GM12874 (cell line): ENCODE measurements at regions not wholly inside any gene's neighbourhood (a gene's known extent, or its start where the extent isn't known, plus 50 kb on each side); places are given as distances from the start of the nearest gene placed in this dataset.

ENCODE experiments used
- TF ChIP-seq, protein P1 (sequence below): IDR thresholded peaks from 2 replicates; pipeline ENCODE4 v1.5.1; 2011; ENCODE audit warnings: low read depth, mild to moderate bottlenecking, control low read depth, low read length, moderate library complexity; ENCODE audit not compliant: insufficient read depth

DNA sequence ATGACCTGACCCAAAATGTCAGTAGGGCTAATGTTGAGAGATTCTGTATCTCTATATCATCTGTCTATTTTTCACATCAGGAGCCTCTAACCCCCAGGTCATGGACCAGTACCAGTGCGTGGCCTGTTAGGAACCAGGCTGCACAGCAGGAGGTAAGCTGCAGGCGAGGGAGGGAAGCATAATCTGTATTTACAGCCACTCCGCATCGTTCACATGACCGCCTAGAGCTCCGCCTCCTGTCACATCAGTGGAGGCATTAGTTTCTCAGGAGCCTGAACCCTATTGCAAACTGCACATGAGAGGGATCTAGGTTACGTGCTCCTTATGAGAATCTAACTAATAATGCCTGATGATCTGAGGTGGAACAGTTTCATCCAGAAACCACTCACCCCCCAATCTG is 180.6 kb downstream of the RDH14 start:
- TF ChIP-seq, protein P1, sequence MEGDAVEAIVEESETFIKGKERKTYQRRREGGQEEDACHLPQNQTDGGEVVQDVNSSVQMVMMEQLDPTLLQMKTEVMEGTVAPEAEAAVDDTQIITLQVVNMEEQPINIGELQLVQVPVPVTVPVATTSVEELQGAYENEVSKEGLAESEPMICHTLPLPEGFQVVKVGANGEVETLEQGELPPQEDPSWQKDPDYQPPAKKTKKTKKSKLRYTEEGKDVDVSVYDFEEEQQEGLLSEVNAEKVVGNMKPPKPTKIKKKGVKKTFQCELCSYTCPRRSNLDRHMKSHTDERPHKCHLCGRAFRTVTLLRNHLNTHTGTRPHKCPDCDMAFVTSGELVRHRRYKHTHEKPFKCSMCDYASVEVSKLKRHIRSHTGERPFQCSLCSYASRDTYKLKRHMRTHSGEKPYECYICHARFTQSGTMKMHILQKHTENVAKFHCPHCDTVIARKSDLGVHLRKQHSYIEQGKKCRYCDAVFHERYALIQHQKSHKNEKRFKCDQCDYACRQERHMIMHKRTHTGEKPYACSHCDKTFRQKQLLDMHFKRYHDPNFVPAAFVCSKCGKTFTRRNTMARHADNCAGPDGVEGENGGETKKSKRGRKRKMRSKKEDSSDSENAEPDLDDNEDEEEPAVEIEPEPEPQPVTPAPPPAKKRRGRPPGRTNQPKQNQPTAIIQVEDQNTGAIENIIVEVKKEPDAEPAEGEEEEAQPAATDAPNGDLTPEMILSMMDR, result no peak

DNA sequence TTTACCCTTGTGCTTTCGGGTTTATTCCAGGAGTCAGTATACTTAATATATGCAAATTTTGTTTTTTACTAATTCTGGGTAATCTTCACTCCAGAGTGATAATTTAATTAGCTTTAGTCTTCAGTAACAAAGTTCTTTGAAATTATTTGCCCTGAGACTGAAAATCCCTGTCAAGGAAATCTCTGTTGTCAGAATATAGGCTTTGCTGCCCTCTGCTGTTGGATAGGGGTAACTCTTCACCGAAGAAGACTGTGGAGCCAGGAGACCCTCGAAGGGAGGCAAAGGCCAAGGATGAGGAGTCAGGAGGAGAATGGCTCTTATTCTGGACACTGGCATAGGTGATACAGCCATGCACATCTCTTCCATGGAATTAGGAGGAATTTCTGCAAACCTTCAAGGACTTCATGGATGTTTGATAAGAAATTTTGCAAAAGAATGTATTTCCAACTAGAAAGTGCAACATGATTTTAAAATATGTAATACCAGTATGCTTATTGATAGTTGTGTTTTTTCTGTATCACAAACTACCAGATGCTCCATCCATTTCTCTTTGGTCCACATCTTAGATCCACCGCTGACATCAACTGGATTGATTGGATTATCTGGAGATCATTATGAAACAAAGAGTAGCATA is 182.3 kb downstream of the RDH14 start:
- TF ChIP-seq, protein P1, result peak; percentile 69

DNA sequence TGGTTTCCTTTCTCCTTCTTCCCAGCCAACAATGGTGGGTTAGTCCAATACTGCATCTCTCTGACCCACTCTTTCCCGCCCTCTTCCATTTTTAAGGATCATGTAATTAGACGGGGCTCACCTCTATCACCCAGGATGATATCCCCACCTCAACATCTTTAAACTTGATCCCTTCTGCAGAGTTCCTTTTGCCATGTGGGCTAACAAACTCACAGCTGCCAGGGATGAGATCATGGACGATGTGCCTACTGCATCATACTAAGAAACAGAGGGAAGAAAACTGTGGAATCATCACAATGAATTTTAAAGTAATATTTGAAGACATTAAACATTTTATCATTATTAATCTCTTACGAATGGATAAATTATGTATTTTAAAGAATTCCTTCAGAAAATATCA is 183.5 kb downstream of the RDH14 start:
- TF ChIP-seq, protein P1, result no peak

DNA sequence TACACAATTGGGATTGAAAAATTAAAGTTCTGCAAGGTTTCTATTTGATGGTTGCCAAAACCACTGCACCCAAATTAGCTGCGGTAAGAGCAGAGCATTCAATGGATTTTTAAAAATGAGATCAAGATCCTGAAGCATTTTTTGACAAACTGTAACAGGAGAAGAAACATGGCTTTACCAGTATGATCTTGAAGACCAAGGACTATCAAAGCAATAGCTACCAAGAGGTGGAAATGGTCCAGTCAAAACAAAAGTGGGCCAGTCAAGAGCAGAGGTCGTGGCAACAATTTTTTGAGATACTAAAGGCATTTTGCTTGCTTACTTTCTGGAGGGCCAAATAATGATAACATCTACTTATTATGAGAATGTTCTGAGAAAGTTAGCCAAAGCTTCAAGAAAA is 186.8 kb downstream of the RDH14 start:
- TF ChIP-seq, protein P1, result no peak

DNA sequence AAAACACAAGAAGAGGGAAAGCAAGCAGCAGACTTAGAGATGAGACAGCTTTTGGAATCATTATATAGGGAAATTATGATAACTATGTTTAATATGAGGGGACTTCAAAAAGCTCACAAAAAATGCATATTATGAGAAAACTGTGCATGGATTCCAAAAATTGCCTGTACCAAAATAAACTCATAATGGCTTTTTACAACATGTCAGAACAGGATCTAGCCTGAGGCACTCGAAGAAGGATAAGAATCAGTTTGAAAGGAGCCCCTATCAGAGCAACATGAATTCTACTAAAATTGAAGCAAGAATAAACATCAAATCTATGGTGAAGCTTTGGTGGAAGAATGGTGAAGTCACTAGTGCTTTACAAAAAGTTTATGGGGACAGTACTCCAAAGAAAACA is 187.4 kb downstream of the RDH14 start:
- TF ChIP-seq, protein P1, result no peak

DNA sequence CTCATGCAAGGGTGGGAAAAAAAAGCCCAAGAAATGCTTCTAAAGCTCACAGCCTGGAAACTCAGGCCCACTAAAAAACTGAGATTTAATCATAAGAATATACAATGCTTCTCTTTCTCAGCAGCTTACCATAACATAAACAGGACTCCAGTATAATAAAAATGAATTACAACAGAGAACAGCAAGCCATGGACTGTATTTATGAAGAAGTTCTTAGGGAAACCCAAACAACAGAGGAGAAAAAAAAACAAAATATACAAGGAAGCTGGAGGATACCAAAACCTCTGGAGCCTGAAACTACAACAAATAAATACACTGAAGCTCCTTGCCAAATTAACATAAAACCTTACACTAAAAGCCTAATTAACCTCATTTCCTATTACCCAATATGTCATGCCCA is 187.8 kb downstream of the RDH14 start:
- TF ChIP-seq, protein P1, result no peak

DNA sequence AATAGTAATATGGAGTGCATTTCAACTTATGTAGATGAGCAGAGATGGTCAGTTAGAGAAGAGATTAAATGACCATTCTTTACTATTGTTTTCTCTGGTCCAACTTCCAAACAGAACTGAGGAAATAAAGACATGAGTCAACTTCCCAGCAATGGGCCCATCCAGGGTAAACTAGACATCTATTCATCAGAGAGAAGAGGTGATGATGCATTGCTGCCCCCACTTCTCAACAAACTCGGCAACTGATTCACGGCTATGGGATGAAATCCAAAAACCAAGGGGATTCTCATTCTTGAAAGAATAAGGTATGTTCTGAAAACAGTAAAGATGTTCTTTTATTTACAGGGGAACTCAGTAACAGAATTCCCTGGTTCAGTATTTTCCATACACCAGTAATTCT is 190.7 kb downstream of the RDH14 start:
- TF ChIP-seq, protein P1, result no peak

DNA sequence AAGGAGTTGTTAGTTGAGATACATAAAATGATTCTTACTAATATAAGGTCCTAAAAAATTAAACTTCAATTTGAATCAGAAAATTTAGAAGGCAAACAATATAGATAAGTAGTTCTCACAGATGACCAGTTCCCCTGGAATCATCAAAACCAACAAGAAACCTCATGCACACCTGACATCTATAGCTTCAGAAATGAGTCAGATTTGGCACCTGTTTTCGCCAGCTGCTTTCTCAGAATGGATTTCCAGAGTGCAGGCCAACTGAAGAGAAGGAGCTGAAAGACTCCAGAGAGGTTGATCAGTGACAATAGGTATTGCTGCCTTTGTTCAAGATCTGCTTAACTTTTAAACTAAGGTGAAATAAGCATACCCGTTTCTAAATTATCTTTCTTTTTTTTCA is 192.4 kb downstream of the RDH14 start:
- TF ChIP-seq, protein P1, result no peak
